HG02623 (cell line): ENCODE measurements at regions not wholly inside any gene's neighbourhood (a gene's known extent, or its start where the extent isn't known, plus 50 kb on each side); places are given as distances from the start of the nearest gene placed in this dataset.
"Not testable (repeated sequence)": the region's sequence is repeated elsewhere in the genome, so short reads cannot be mapped to it uniquely, and the experiment has no call there.

Source experiments
- ATAC-seq: cut with Tn5 transposase; IDR thresholded peaks from one replicate; pipeline ENCODE4 v1.9.1; 2021; ENCODE audit warnings: moderate library complexity; ENCODE audit not compliant: unreplicated experiment

DNA sequence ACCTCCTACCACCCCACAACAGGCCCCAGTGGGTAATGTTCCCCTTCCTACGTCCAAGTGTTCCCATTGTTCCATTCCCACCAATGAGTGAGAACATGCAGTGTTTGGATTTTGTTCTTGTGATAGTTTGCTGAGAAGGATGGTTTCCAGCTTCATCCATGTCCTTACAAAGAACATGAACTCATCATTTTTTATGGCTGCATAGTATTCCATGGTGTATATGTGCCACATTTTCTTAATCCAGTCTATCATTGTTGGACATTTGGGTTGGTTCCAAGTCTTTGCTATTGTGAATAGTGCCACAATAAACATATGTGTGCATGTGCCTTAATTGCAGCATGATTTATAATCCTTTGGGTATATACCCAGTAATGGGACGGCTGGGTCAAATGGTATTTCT is 81.6 kb downstream of the P2RY10 start:
- ATAC-seq, result not testable (repeated sequence)

DNA sequence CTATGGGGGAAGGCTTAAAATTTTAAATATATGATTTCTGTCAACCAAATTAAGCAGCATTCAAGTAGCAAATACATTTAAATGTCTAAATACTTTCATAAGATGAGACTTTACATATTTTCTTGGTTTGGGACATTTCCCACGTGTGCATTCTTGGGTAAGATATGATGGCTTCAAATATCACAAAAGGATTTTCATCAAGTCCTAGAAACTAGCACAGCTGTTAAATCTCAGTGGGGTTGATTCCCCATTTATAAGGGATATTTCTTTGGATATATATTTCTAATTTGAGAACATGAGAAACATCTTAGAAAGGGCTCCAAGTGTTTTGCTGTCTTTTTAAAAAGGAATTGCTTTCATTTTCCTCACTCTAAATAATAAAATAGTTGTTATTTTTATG is 90.2 kb downstream of the P2RY10 start:
- ATAC-seq, result no peak

DNA sequence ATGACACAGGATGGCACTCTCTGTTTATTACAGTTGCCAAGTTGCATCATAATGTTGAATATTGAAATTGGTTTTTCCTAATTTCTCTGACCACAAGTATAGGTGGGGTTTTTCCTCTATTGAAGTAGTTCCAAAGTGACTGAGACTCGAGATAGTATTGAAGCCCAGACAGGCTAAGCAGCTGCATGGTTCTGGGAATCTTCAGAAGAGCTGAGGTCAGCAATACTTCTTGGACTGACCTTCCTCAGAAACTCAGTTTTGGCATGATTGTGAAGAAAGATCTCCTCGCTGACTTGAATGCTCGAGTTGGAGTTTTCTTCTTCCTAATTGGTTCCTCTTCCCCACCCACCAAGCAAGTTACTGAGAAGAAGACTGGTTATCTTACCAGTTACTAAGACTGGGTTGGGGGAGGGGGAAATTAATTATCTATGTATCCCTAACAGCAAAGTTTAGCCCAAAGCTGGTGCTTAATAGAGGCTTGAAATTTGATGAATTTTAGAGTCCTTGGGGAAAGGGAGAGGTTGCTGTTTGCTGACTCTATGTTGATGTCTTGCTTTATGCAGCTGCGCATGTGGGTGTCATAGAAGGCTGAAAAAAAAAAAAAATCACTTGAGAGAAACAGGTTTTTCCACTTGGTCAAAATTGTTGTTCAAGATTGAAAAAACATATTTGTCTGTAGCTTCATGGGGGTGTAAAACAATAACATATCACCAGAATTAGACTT is 91.1 kb downstream of the P2RY10 start:
- no peak for ATAC-seq

DNA sequence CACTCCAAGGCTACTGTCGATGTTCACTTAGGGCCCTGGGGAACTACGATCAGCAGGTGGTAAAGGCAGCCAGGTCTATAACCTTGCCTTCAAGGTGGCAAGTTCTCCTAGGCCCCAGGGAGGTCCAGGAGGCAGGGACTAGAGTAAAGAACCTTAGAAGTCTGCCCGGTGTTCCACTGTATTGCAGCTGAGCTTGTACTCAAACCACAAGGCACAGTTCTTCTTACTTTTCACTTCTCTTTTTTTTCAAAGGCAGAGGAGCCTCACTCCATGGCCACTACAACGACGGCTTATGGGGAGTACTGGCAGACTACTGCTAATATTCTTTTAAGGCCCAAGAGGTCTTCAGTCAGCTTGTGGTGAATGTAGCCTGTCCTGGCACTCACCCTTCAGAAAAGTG is 78.8 kb upstream of the GPR174 start:
- ATAC-seq, result peak; percentile 96

DNA sequence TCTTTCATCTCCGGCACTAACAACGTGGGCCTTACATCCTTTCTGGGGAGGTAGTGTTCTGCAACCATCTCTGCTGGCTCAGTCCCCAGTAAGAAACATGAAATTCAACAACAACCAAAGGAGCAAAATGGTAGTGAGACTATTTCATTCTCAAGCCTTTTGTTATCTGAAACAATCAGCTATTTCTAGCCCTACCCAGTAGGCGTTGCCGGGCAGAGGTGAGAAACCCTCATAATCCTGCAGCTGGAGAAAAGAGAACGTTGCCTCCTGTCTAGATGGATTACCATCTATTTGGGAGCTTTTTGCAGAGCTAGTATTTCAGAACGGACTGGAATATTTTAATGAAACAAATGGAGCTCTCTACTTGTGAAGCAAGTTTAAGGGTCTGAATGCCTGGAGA is 66.4 kb upstream of the GPR174 start:
- no peak for ATAC-seq

DNA sequence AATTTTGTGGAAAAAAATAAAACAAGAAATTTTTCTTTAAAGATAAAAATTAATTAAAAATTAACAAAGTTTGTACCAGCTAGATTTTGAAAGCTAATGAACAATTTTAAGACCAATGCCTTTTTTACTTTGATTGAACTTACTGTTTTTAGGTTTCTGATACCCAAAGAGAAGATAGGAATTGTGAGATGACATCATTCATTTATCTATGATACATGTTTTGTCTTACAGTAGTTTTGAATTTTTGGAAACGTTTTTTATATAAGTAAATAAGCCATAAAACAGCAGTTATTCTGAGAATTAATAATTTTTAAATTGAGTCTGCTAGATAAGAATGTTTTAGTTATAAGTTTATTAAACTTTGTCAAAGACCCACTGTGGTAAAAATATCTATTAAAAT is 65.0 kb upstream of the GPR174 start:
- no peak for ATAC-seq

DNA sequence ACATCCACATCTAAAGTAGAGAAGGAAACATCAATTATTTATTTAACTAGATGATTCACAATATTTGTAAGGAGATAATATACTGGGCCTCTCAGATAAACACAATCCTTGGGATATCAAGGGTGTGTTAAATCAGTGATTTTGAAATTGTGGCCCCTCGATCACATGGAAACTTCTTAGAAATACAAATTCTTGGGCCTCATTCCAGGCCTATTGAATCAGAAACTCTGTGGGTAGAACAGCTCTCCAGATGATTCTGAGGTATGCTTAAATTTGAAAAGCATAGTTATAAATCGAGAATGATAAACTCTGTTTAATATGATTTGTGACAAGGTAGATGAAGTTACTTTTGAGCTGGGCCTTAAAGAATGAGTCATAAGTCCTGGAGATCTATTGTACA is 64.3 kb upstream of the GPR174 start:
- no peak for ATAC-seq

DNA sequence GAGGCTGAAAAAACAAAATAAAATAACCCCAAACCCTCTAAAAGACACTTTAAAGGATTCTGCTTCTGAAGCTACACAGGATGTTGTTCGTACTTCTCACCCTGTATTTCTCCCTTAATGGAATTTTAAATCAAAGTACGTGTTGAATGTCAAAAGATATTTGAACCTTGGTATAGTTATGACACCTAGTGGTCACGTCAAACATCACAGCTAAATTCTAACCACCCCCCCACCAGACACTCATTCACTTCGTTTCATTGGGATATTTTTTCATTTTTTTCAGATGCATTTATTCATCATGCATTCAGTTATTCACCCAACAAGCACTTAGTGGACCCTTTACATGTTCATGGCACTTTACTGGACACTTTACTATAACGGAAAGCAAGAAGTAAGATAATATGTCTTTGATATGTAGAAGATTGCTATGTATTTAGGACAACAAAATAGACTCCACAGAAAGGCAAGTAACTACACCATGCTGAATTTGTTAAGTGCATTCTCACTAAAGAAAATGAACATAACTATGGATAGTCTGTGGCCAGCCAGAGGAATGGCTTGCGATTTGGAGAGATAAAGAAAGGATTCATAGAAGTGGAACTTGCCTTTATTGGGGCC is 62.5 kb upstream of the GPR174 start:
- ATAC-seq, result no peak

DNA sequence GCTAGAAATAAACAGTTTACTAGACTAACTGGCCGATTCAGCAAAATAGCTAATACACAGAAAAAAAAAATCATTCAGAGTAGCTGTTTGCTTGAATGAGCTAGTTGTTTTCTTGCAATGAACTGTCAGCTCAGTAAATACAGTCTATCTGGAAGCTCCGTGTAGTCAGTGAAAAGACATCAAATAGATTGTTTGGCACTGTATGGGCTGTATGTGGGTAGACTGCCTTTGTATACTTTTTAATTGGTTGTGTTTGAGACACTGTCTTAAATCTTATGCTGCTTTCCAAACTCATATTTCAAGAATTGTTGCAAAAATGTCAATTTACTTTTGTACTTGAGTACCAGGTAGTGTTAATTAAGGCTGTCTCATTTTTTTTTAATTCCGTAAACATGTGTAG is 61.6 kb upstream of the GPR174 start:
- no peak for ATAC-seq

DNA sequence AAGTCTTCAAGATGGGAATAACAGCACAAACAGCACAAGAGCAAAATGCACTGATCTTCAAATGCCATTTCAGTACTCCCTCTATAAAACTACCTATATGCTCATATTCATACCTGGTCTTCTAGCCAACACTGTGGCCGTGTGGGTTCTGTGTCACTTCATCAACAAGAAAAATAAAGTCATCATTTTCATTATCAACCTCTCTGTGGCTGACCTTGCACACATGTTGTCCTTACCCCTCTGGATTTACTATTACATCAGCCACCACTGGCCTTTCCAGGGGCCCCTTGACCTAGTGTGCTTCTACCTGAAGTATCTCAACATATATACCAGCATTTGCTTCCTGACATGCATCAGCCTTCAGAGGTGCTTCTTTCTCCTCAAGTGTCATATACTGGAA is 59.6 kb upstream of the GPR174 start:
- no peak for ATAC-seq

DNA sequence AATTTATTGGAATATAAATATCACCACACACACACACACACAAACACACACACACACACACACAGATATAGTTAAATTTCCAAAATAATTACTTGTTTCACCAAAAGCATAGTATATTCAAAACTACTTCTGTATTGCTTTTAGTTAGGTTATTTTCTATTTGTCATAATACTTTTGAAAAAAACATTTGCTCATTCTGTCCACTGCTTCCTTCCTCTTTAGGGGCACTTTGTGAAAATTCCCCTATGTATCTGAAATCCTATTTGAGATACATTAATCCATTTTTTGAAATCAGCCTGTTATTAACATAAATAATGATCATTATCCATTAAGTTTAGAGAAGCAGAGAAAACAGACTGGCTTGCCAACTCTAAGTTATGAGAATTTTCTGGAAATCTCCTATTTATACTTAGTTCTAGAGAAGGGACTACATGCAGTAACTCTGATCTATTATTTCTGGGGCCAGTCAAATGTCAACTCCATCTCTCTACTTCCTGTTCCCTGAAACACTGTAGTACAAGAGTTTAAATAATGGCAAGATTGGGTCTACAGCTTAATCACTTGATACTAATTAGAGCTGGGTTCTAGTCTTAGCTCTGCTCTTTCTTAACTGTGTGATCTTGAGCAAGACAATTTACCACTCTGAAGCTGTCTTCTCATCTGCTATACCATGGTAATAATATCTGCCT is 54.4 kb upstream of the GPR174 start:
- no peak for ATAC-seq

DNA sequence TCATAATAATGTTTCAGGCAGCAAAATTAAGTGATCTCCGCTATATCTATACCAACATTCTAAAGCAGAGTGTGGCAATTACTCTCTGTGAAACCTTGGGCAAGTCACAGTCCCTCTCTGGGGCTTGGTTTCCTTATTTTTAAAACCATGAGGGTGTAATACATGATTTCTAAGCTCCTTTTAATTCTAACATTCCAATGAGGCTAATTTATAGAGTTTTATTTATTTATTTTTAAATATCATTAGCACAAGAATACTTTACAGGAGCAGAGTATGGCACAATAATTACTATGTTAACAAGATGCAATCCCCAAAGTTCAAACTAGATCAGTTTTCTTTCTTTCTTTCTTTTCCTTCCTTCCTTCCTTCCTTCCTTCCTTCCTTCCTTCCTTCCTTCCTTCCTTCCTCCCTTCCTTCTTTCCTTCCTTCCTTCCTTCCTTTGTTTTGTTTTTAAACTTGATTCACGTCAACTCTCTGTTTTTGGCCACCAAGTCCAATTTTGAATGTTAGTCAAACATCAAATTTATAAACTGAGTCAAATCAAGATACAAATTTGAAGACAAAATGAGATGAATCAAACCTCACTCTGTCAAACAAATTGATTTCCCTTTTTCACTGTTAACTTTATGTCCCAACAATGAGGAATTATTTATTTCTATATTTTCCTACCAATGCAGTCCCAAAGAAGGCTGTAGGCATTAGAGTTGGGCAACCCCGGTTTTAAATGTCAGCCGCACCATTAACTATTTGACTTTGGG is 50.2 kb upstream of the GPR174 start:
- ATAC-seq, result no peak
